ENCODE measurements at regions not wholly inside any gene's neighbourhood (a gene's known extent, or its start where the extent isn't known, plus 50 kb on each side); places are given as distances from the start of the nearest gene placed in this dataset.
A peak's percentile ranks its signal among the peaks of the same experiment; 100 is the strongest.

GRCh38 chr13:55001881-55002280, 1973.3 kb downstream of the OLFM4 start:
- intact Hi-C loops (cut with DNase I) = no loop called here
- Histone ChIP-seq H3K9me3 (ENCODE audit: control insufficient read depth in 2 of 3, insufficient read depth in 1 of 3, low read length in 3 of 3) (no peaks in the 10 kb centered on the region), H3K4me1 (ENCODE audit: control insufficient read depth in 2 of 3, insufficient read depth in 2 of 3, low read depth in 1 of 3, low read length in 3 of 3) (no peaks in the 10 kb centered on the region), H3K27ac (ENCODE audit: low read depth in 2 of 2, low read length in 2 of 2) (no peak overlapping the region), H3K27me3 (ENCODE audit: control insufficient read depth, insufficient read depth, low read length) (no peaks in the 10 kb centered on the region), H3K9ac (ENCODE audit: low read length in 3 of 3) (no peak overlapping the region), H3K4me3 (ENCODE audit: low read length in 3 of 3) (no peak overlapping the region), H3K36me3 (ENCODE audit: control insufficient read depth in 2 of 3, insufficient read depth in 3 of 3, low read length in 3 of 3) (no peaks in the 10 kb centered on the region)
- FAIRE-seq (no peak), DNase-seq (no peak)
- no peak for TF ChIP-seq CTCF (IDR thresholded peaks at IDR 0.05; ENCODE audit: borderline replicate concordance, extremely low read depth, insufficient read depth)

GRCh38 chr13:55007681-55008080, 1979.1 kb downstream of the OLFM4 start:
- DNase-seq (no peak), FAIRE-seq (no peak)
- Histone ChIP-seq H3K9me3 (ENCODE audit: control insufficient read depth in 2 of 3, insufficient read depth in 1 of 3, low read length in 3 of 3) (no peaks in the 10 kb centered on the region), H3K27me3 (ENCODE audit: control insufficient read depth, insufficient read depth, low read length) (no peaks in the 10 kb centered on the region), H3K27ac (ENCODE audit: low read depth in 2 of 2, low read length in 2 of 2) (no peak overlapping the region), H3K4me1 (ENCODE audit: control insufficient read depth in 2 of 3, insufficient read depth in 2 of 3, low read depth in 1 of 3, low read length in 3 of 3) (no peaks in the 10 kb centered on the region), H3K36me3 (ENCODE audit: control insufficient read depth in 2 of 3, insufficient read depth in 3 of 3, low read length in 3 of 3) (no peaks in the 10 kb centered on the region), H3K9ac (ENCODE audit: low read length in 3 of 3) (no peak overlapping the region), H3K4me3 (ENCODE audit: low read length in 3 of 3) (no peak overlapping the region)
- TF ChIP-seq CTCF (IDR thresholded peaks at IDR 0.05; ENCODE audit: borderline replicate concordance, extremely low read depth, insufficient read depth) = no peak
- intact Hi-C loops (cut with DNase I) = no loop called here

- intact Hi-C loops (cut with DNase I) = no loop called here
- TF ChIP-seq CTCF (IDR thresholded peaks at IDR 0.05; ENCODE audit: borderline replicate concordance, extremely low read depth, insufficient read depth) = no peak
- Histone ChIP-seq H3K9me3 (ENCODE audit: control insufficient read depth in 2 of 3, insufficient read depth in 1 of 3, low read length in 3 of 3) (no peaks in the 10 kb centered on the region), H3K36me3 (ENCODE audit: control insufficient read depth in 2 of 3, insufficient read depth in 3 of 3, low read length in 3 of 3) (no peaks in the 10 kb centered on the region), H3K27ac (ENCODE audit: low read depth in 2 of 2, low read length in 2 of 2) (no peak overlapping the region), H3K4me3 (ENCODE audit: low read length in 3 of 3) (no peak overlapping the region), H3K27me3 (ENCODE audit: control insufficient read depth, insufficient read depth, low read length) (no peaks in the 10 kb centered on the region), H3K9ac (ENCODE audit: low read length in 3 of 3) (no peak overlapping the region), H3K4me1 (ENCODE audit: control insufficient read depth in 2 of 3, insufficient read depth in 2 of 3, low read depth in 1 of 3, low read length in 3 of 3) (no peaks in the 10 kb centered on the region)
- DNase-seq (peak in 2 of 5 donors; percentile 13 to 34), FAIRE-seq (no peak)
These were observed 1984.4 kb downstream of the OLFM4 start for GRCh38 chr13:55013051-55013450.

GRCh38 chr13:55029280-55029679, 2000.7 kb downstream of the OLFM4 start:
- Histone ChIP-seq H3K4me3 (ENCODE audit: low read length in 3 of 3) (no peak overlapping the region), H3K4me1 (ENCODE audit: control insufficient read depth in 2 of 3, insufficient read depth in 2 of 3, low read depth in 1 of 3, low read length in 3 of 3) (no peaks in the 10 kb centered on the region), H3K27ac (ENCODE audit: low read depth in 2 of 2, low read length in 2 of 2) (no peak overlapping the region), H3K9me3 (ENCODE audit: control insufficient read depth in 2 of 3, insufficient read depth in 1 of 3, low read length in 3 of 3) (peaks cover 0 to 3% (median 0%) of the 10 kb centered on the region in 3 donors), H3K36me3 (ENCODE audit: control insufficient read depth in 2 of 3, insufficient read depth in 3 of 3, low read length in 3 of 3) (no peaks in the 10 kb centered on the region), H3K27me3 (ENCODE audit: control insufficient read depth, insufficient read depth, low read length) (no peaks in the 10 kb centered on the region), H3K9ac (ENCODE audit: low read length in 3 of 3) (no peak overlapping the region)
- intact Hi-C loops (cut with DNase I) = no loop called here
- TF ChIP-seq CTCF (IDR thresholded peaks at IDR 0.05; ENCODE audit: borderline replicate concordance, extremely low read depth, insufficient read depth) = no peak
- DNase-seq (no peak), FAIRE-seq (peak; percentile 6)

All from kidney (tissue), 13 donors.